Uterus (tissue), 2 donors: ENCODE measurements at regions not wholly inside any gene's neighbourhood (a gene's known extent, or its start where the extent isn't known, plus 50 kb on each side); places are given as distances from the start of the nearest gene placed in this dataset.

ENCODE experiments used
- POLR2A ChIP-seq, 2 donors: fragments of 450-650 bp; IDR thresholded peaks; one replicate each; pipeline ENCODE4 v1.6.1; 2016; ENCODE audit warnings: antibody characterized with exemption in 2 of 2, mild to moderate bottlenecking in 1 of 2, moderate library complexity in 1 of 2
- TF ChIP-seq, protein P1 (sequence below), 4 experiments: fragments of 200-600 bp in 2 of 4; fragments of 450-650 bp in 2 of 4; sonication (generic) in 2 of 4; IDR thresholded peaks; one replicate each; pipeline ENCODE4 v1.5.1; 2016 to 2019; ENCODE audit warnings: antibody characterized with exemption in 4 of 4, mild to moderate bottlenecking in 2 of 4, moderate library complexity in 1 of 4

DNA sequence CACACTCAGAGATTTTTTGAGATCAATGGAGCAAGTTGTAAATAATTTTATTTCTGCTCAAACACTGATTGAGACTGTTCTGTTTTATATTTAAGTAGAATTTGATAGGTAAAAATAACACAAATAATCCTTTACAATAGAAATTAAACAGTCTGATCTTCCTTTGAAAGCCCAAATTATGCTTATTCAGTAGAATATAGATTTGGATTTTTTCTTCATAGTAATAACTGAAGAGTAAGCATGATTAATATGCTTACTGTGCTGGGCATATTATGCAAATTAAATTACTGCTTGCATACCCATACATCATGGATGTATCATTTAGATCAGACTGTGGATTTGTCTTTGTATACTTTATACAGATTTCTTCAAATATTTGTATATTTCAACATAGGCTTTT is 121.4 kb downstream of the LEPR start:
- TF ChIP-seq, protein P1, sequence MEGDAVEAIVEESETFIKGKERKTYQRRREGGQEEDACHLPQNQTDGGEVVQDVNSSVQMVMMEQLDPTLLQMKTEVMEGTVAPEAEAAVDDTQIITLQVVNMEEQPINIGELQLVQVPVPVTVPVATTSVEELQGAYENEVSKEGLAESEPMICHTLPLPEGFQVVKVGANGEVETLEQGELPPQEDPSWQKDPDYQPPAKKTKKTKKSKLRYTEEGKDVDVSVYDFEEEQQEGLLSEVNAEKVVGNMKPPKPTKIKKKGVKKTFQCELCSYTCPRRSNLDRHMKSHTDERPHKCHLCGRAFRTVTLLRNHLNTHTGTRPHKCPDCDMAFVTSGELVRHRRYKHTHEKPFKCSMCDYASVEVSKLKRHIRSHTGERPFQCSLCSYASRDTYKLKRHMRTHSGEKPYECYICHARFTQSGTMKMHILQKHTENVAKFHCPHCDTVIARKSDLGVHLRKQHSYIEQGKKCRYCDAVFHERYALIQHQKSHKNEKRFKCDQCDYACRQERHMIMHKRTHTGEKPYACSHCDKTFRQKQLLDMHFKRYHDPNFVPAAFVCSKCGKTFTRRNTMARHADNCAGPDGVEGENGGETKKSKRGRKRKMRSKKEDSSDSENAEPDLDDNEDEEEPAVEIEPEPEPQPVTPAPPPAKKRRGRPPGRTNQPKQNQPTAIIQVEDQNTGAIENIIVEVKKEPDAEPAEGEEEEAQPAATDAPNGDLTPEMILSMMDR (IDR thresholded peaks at IDR 0.05): no peak
- TF ChIP-seq POLR2A (IDR thresholded peaks at IDR 0.05): no peak
